ENCODE measurements at regions not wholly inside any gene's neighbourhood (a gene's known extent, or its start where the extent isn't known, plus 50 kb on each side); places are given as distances from the start of the nearest gene placed in this dataset.

DNA sequence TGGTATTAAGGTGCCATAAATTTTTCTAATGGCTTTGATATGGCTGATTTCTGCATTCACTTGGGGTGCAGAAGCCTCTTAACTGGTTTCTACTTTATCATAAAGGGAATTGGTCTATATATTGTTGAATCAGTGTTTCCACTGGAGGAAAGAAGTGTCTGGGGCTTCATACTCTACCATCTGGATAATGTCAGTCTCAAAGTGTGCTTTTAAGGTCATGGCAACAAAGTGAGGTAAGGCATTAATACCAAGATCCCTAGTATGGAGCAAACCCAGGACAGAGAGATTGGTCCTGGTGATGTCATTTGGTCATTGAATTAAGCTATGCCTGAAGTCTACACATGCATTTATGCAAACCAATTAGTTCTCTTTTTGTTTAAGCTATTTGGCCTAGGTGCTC lies 309.9 kb downstream of the DUSP10 start:
- BruUV-seq (replicated peaks): no TSS peak
- Histone ChIP-seq H3K9me2 (ENCODE audit: insufficient read depth, low read length) (no peaks in the 10 kb centered on the region), H3K4me3 (ENCODE audit: low read depth, low read length, poor library complexity, severe bottlenecking) (no peak overlapping the region), H3K4me2 (ENCODE audit: low read length) (no peak overlapping the region), H3K9me3 (ENCODE audit: low read length) (no peaks in the 10 kb centered on the region), H4K20me1 (ENCODE audit: insufficient read depth, low read length) (no peaks in the 10 kb centered on the region), H3K79me2 (ENCODE audit: insufficient read depth, low read depth, low read length) (no peaks in the 10 kb centered on the region), H2AFZ (ENCODE audit: low read length) (no peak overlapping the region), H3K36me3 (ENCODE audit: insufficient read depth, low read length) (no peaks in the 10 kb centered on the region), H3K27ac (ENCODE audit: low read depth, low read length, poor library complexity, severe bottlenecking) (no peak overlapping the region), H3K4me1 (ENCODE audit: insufficient read depth, low read length, poor library complexity, severe bottlenecking) (no peaks in the 10 kb centered on the region)
- DNase-seq (ENCODE audit: low spot score): no peak
- intact Hi-C loops (cut with micrococcal nuclease; ENCODE audit: unreplicated experiment): loop anchor here (10.0 kb wide), 1 partner anchor 167 kb away; no protein-coding TSS in a partner anchor
- TF ChIP-seq, protein P1, sequence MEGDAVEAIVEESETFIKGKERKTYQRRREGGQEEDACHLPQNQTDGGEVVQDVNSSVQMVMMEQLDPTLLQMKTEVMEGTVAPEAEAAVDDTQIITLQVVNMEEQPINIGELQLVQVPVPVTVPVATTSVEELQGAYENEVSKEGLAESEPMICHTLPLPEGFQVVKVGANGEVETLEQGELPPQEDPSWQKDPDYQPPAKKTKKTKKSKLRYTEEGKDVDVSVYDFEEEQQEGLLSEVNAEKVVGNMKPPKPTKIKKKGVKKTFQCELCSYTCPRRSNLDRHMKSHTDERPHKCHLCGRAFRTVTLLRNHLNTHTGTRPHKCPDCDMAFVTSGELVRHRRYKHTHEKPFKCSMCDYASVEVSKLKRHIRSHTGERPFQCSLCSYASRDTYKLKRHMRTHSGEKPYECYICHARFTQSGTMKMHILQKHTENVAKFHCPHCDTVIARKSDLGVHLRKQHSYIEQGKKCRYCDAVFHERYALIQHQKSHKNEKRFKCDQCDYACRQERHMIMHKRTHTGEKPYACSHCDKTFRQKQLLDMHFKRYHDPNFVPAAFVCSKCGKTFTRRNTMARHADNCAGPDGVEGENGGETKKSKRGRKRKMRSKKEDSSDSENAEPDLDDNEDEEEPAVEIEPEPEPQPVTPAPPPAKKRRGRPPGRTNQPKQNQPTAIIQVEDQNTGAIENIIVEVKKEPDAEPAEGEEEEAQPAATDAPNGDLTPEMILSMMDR (conservative IDR thresholded peaks at IDR 0.05; ENCODE audit: low read length): no peak
- TF ChIP-seq EZH2phosphoT487 (IDR thresholded peaks at IDR 0.05; ENCODE audit: borderline replicate concordance, low read depth, low read length): no peak
- ChIA-PET POLR2A (no interaction called here), CTCF (ENCODE audit: unreplicated experiment) (no interaction called here)

DNA sequence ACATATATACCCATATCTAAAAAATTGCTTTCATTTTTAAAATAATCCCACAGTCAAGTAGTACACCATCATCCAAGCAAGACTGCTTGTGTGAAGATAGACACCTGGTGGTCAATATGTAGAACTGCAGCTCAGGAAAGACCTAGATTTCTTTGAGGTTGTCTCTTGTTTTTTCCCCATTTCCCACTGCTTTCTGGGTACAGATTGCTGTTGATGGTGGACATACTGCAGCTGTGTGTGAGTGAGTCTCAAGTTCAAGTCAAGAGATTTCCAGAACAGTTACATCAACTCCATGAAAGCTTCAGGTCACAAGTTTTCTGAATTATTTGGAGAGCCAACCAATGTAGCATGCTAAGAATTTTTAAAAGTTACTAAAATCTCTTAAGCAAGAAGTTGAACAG lies 306.4 kb downstream of the DUSP10 start:
- H3K79me2 ChIP-seq (ENCODE audit: insufficient read depth, low read depth, low read length): no peaks in the 10 kb centered on the region
- H3K9me3 ChIP-seq (ENCODE audit: low read length): no peaks in the 10 kb centered on the region
- no peaks in the 10 kb centered on the region for H3K36me3 ChIP-seq (ENCODE audit: insufficient read depth, low read length)
- DNase-seq (ENCODE audit: low spot score): peak; percentile 54
- ChIA-PET POLR2A (interaction anchor here (0.7 kb wide), 1 partner anchor 1381 kb away, joined by 4 read pairs; no protein-coding TSS in a partner anchor), CTCF (ENCODE audit: unreplicated experiment) (no interaction called here)
- H2AFZ ChIP-seq (ENCODE audit: low read length): no peak overlapping the region
- H3K4me1 ChIP-seq (ENCODE audit: insufficient read depth, low read length, poor library complexity, severe bottlenecking): no peaks in the 10 kb centered on the region
- intact Hi-C loops (cut with micrococcal nuclease; ENCODE audit: unreplicated experiment): loop anchor here (2.0 to 10.0 kb wide), 2 partner anchors 171 to 561 kb away; no protein-coding TSS in a partner anchor
- H3K4me2 ChIP-seq (ENCODE audit: low read length): no peak overlapping the region
- H3K9me2 ChIP-seq (ENCODE audit: insufficient read depth, low read length): no peaks in the 10 kb centered on the region
- no peak overlapping the region for H3K27ac ChIP-seq (ENCODE audit: low read depth, low read length, poor library complexity, severe bottlenecking)
- no peak overlapping the region for H3K4me3 ChIP-seq (ENCODE audit: low read depth, low read length, poor library complexity, severe bottlenecking)
- no peak for TF ChIP-seq EZH2phosphoT487 (IDR thresholded peaks at IDR 0.05; ENCODE audit: borderline replicate concordance, low read depth, low read length)
- TF ChIP-seq, protein P1 (conservative IDR thresholded peaks at IDR 0.05; ENCODE audit: low read length): peak; percentile 92
- no peaks in the 10 kb centered on the region for H4K20me1 ChIP-seq (ENCODE audit: insufficient read depth, low read length)
- no TSS peak for BruUV-seq (replicated peaks)

DNA sequence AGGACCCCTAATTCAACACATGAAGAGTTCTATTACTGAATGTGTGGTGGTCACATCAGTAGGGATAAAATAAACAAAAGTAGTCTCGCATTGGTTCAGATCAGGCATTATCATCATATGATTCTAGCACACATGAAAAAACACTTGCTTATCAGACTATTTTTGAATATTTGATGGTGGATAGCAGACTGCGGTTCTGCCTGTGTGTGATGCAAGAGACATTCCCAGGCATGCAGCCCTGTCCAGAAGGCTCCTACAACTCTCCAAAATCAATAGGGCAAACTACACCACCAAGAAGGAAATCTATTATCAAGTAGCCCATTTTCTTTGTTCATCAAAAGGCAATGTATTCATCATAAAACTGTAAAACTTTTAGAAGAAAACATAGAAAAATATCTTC lies 304.7 kb downstream of the DUSP10 start:
- intact Hi-C loops (cut with micrococcal nuclease; ENCODE audit: unreplicated experiment): loop anchor here (10.0 kb wide), 1 partner anchor 172 kb away; no protein-coding TSS in a partner anchor
- Histone ChIP-seq H3K79me2 (ENCODE audit: insufficient read depth, low read depth, low read length) (no peaks in the 10 kb centered on the region), H3K36me3 (ENCODE audit: insufficient read depth, low read length) (no peaks in the 10 kb centered on the region), H3K4me1 (ENCODE audit: insufficient read depth, low read length, poor library complexity, severe bottlenecking) (no peaks in the 10 kb centered on the region), H3K4me2 (ENCODE audit: low read length) (no peak overlapping the region), H3K9me3 (ENCODE audit: low read length) (no peaks in the 10 kb centered on the region), H3K4me3 (ENCODE audit: low read depth, low read length, poor library complexity, severe bottlenecking) (no peak overlapping the region), H4K20me1 (ENCODE audit: insufficient read depth, low read length) (no peaks in the 10 kb centered on the region), H3K27ac (ENCODE audit: low read depth, low read length, poor library complexity, severe bottlenecking) (no peak overlapping the region), H3K9me2 (ENCODE audit: insufficient read depth, low read length) (no peaks in the 10 kb centered on the region), H2AFZ (ENCODE audit: low read length) (no peak overlapping the region)
- ChIA-PET CTCF (ENCODE audit: unreplicated experiment) (no interaction called here), POLR2A (no interaction called here)
- TF ChIP-seq EZH2phosphoT487 (IDR thresholded peaks at IDR 0.05; ENCODE audit: borderline replicate concordance, low read depth, low read length): no peak
- TF ChIP-seq, protein P1 (conservative IDR thresholded peaks at IDR 0.05; ENCODE audit: low read length): no peak
- DNase-seq (ENCODE audit: low spot score): no peak
- BruUV-seq (replicated peaks): no TSS peak
